ENCODE measurements at regions not wholly inside any gene's neighbourhood (a gene's known extent, or its start where the extent isn't known, plus 50 kb on each side); places are given as distances from the start of the nearest gene placed in this dataset.

DNA sequence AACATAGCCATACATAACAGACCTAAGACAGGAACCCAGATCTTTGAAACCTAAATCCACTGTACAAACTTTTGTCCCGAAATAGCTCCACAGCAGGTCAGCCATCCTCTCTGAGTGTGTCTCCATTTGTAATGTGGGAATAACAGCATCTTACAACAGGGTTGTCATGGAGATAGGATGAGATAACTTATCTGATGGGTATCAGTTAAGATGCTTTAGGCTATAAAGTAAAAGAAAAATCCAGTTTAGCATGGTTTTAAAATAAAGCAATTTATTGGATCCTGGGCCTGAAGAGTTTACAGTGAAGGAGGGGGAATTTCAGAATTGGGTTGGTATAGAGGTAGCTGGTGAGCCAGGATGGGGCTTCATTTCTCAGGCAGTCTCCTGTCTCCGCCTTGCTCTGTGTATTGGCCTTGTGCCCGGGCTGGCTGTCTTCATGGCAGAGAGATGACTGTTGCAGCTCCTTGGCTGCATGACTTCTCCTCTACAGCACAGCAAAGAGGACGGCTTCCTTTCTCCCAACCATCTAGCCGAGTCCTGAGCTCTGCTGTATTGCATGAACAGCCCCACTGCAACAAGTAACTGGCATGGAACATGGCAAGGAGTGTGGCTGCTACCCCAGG, 131.9 kb upstream of the PROK2 start:
- peaks cover 1% of the 10 kb centered on the region for H3K27me3 Mint-ChIP-seq (ENCODE audit: unreplicated experiment)
- no peak for DNase-seq
- no peak overlapping the region for H3K27ac Mint-ChIP-seq (ENCODE audit: unreplicated experiment)
- no peaks in the 10 kb centered on the region for H3K9me3 Mint-ChIP-seq (ENCODE audit: unreplicated experiment)
- H3K4me1 Mint-ChIP-seq (ENCODE audit: low read depth, unreplicated experiment) = no peaks in the 10 kb centered on the region
- peaks cover 5% of the 10 kb centered on the region for H3K36me3 Mint-ChIP-seq (ENCODE audit: unreplicated experiment)
- H3K4me3 Mint-ChIP-seq (ENCODE audit: unreplicated experiment) = no peak overlapping the region
- TF ChIP-seq, protein P1, sequence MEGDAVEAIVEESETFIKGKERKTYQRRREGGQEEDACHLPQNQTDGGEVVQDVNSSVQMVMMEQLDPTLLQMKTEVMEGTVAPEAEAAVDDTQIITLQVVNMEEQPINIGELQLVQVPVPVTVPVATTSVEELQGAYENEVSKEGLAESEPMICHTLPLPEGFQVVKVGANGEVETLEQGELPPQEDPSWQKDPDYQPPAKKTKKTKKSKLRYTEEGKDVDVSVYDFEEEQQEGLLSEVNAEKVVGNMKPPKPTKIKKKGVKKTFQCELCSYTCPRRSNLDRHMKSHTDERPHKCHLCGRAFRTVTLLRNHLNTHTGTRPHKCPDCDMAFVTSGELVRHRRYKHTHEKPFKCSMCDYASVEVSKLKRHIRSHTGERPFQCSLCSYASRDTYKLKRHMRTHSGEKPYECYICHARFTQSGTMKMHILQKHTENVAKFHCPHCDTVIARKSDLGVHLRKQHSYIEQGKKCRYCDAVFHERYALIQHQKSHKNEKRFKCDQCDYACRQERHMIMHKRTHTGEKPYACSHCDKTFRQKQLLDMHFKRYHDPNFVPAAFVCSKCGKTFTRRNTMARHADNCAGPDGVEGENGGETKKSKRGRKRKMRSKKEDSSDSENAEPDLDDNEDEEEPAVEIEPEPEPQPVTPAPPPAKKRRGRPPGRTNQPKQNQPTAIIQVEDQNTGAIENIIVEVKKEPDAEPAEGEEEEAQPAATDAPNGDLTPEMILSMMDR (IDR thresholded peaks at IDR 0.05; ENCODE audit: partially characterized antibody, unreplicated experiment) = no peak

DNA sequence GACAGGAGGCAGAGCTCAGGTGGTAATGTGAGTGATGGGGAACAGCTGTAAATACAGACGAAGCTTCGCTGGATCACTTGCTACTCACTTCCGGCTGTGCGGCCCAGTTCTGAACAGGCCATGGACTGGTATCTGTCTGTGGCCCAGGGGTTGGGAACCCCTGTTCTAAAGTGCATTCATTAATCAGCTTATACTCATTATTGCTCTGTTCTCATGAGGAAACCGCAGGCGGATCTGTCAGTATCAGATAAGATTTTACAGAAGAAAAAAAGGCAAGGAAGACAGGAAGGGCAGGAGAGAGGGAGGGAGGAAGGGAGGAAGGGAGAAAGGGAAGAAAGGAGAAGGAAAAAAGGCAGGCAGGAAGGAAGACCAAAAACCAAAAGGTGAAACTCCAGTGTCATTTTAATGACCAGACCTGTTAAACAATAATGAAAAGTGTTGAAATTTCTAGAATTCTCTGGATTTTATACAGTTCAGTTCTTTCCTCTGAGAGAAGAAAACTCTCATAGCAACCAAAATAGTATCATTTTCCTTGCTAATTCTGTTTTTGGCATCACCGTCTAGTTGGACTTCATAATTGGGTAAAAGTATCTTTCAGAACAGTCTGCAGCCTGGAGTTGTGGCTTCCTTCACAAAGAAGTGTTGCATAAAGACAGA, 128.0 kb upstream of the PROK2 start:
- Mint-ChIP-seq H3K27ac (ENCODE audit: unreplicated experiment) (no peak overlapping the region), H3K36me3 (ENCODE audit: unreplicated experiment) (peaks cover 5% of the 10 kb centered on the region), H3K27me3 (ENCODE audit: unreplicated experiment) (peaks cover 1% of the 10 kb centered on the region), H3K4me3 (ENCODE audit: unreplicated experiment) (no peak overlapping the region), H3K4me1 (ENCODE audit: low read depth, unreplicated experiment) (no peaks in the 10 kb centered on the region), H3K9me3 (ENCODE audit: unreplicated experiment) (no peaks in the 10 kb centered on the region)
- TF ChIP-seq, protein P1 (IDR thresholded peaks at IDR 0.05; ENCODE audit: partially characterized antibody, unreplicated experiment) = no peak
- no peak for DNase-seq

DNA sequence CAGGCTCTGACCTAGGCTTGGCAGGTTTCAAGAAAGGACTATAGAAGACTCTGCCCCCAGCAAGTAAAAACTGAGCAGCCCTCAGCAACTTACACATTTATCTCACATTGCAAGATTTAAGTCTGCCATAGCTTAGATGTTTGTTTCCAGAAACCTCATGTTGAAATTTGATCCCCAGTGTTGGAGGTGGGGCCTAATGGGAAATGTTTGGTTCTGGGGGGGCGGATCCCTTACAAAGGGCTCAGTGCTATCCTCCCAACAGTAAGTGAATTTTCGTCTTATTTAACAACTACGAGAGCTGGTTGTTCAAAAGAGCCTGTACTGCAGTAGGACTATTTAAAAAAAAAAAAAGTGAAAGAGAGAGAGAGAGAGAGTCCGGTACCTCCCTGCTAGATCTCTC, 125.2 kb upstream of the PROK2 start:
- H3K27ac Mint-ChIP-seq (ENCODE audit: unreplicated experiment) = no peak overlapping the region
- H3K27me3 Mint-ChIP-seq (ENCODE audit: unreplicated experiment) = peaks cover 1% of the 10 kb centered on the region
- no peak for DNase-seq

DNA sequence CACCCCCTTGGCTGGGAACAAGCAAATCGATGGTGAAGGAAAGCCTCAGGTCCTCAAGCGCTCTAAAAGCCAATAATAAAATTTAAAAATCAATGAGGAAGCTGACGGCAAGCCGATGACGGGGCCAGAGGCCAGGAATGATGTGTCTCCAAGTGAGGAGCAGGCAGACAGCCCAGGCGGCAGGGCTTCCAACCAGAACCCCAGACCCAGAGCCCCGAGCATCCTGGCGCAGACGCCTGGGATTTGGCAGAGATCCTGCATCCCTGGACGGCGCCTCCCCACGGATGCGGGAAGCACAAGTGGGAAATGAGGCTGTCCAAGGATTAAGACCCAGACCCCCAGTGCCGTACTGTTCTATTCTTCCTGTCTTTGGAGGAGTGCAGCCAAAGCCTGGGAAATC, 123.0 kb upstream of the PROK2 start:
- H3K4me3 Mint-ChIP-seq (ENCODE audit: unreplicated experiment) = no peak overlapping the region
- no peak overlapping the region for H3K27ac Mint-ChIP-seq (ENCODE audit: unreplicated experiment)
- TF ChIP-seq, protein P1 (IDR thresholded peaks at IDR 0.05; ENCODE audit: partially characterized antibody, unreplicated experiment) = no peak
- H3K9me3 Mint-ChIP-seq (ENCODE audit: unreplicated experiment) = no peaks in the 10 kb centered on the region
- peaks cover 1% of the 10 kb centered on the region for H3K27me3 Mint-ChIP-seq (ENCODE audit: unreplicated experiment)
- no peak for DNase-seq
- H3K36me3 Mint-ChIP-seq (ENCODE audit: unreplicated experiment) = peaks cover 5% of the 10 kb centered on the region
- H3K4me1 Mint-ChIP-seq (ENCODE audit: low read depth, unreplicated experiment) = no peaks in the 10 kb centered on the region

More for the DNA sequence above, 125.2 kb upstream of the PROK2 start:
- TF ChIP-seq, protein P1 (IDR thresholded peaks at IDR 0.05; ENCODE audit: partially characterized antibody, unreplicated experiment) = no peak
- peaks cover 5% of the 10 kb centered on the region for H3K36me3 Mint-ChIP-seq (ENCODE audit: unreplicated experiment)
- no peaks in the 10 kb centered on the region for H3K9me3 Mint-ChIP-seq (ENCODE audit: unreplicated experiment)
- H3K4me3 Mint-ChIP-seq (ENCODE audit: unreplicated experiment) = no peak overlapping the region
- no peaks in the 10 kb centered on the region for H3K4me1 Mint-ChIP-seq (ENCODE audit: low read depth, unreplicated experiment)

DNA sequence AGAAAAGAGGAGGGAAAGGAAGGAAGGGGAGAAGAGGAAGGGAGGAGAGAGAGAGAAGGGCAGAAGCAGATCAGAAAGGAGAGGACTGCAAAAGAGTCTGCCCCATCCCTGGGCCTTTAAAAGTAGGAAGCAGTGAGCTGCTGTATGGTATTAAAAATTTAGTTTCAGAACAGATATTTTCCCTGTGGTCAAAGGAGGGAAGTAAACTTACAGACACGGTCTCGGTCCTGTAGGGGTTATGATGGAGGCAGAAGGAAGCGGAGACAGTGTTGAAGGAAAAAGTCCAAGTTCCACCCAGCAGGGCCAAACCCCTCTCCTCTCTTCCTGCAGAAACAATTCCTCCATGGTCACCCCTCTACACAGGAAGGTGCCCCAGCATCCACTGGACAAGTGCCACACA, 122.0 kb upstream of the PROK2 start:
- Mint-ChIP-seq H3K27ac (ENCODE audit: unreplicated experiment) (no peak overlapping the region), H3K9me3 (ENCODE audit: unreplicated experiment) (no peaks in the 10 kb centered on the region), H3K4me1 (ENCODE audit: low read depth, unreplicated experiment) (no peaks in the 10 kb centered on the region), H3K4me3 (ENCODE audit: unreplicated experiment) (no peak overlapping the region), H3K27me3 (ENCODE audit: unreplicated experiment) (no peaks in the 10 kb centered on the region), H3K36me3 (ENCODE audit: unreplicated experiment) (peaks cover under 1% of the 10 kb centered on the region)
- DNase-seq = no peak
- TF ChIP-seq, protein P1 (IDR thresholded peaks at IDR 0.05; ENCODE audit: partially characterized antibody, unreplicated experiment) = no peak

Data from glutamatergic neuron (in vitro differentiated cells).